Mucosa of descending colon (tissue), 3 donors: ENCODE measurements at regions not wholly inside any gene's neighbourhood (a gene's known extent, or its start where the extent isn't known, plus 50 kb on each side); places are given as distances from the start of the nearest gene placed in this dataset.

Experiments used
- ATAC-seq: fragments of 200-7000 bp; cut with Tn5 transposase; one replicate; pipeline ENCODE4 v1.9.1; 2020; ENCODE audit warnings: mild to moderate bottlenecking, moderate library complexity
- DNase-seq, 3 donors: peaks; one replicate each; pipeline ENCODE4 v3.0.0-alpha.2; 2020
- H3K36me3 ChIP-seq: fragments of 200-600 bp; one replicate; pipeline ENCODE4 v1.8.0; 2021; ENCODE audit warnings: low read depth, mild to moderate bottlenecking
- H3K4me1 ChIP-seq: fragments of 200-600 bp; one replicate; pipeline ENCODE4 v1.8.0; 2021; ENCODE audit warnings: low read depth, mild to moderate bottlenecking
- H3K4me3 ChIP-seq: fragments of 200-600 bp; one replicate; pipeline ENCODE4 v1.8.0; 2021; ENCODE audit warnings: mild to moderate bottlenecking
- H3K9me3 ChIP-seq: fragments of 200-600 bp; one replicate; pipeline ENCODE4 v1.8.0; 2021; ENCODE audit warnings: mild to moderate bottlenecking
- CTCF ChIP-seq: fragments of 200-600 bp; IDR thresholded peaks from one replicate; pipeline ENCODE4 v1.8.0; 2022; ENCODE audit warnings: antibody characterized with exemption, mild to moderate bottlenecking
- intact Hi-C, 2 donors: fragments of 100-400 bp; cut with DNase I in 1 of 2; cut with micrococcal nuclease in 1 of 2; formaldehyde crosslinking; loops; one replicate each; pipeline versions ENCODE4 v1.11.0 to v1.11.1; 2022; cut with DNase I, micrococcal nuclease
- donor health status: DM: no; HTN: no; CAD: no; lungs with moderate emphysema.
- donor health status: DM: no; HTN: no; CAD: no.
- donor health status: DM: no; HTN: yes; CAD: no.

- Histone ChIP-seq H3K9me3 (no peaks in the 10 kb centered on the region), H3K4me3 (no peak overlapping the region), H3K36me3 (no peaks in the 10 kb centered on the region), H3K4me1 (no peaks in the 10 kb centered on the region)
- intact Hi-C loops = no loop called here
- no peak for DNase-seq
- TF ChIP-seq CTCF = no peak
- ATAC-seq = no peak
Measured at GRCh38 chr10:120095875-120096274, 203.3 kb downstream of the SEC23IP start.

- intact Hi-C loops = no loop called here
- Histone ChIP-seq H3K4me1 (no peaks in the 10 kb centered on the region), H3K36me3 (no peaks in the 10 kb centered on the region), H3K9me3 (no peaks in the 10 kb centered on the region), H3K4me3 (no peak overlapping the region)
- no peak for TF ChIP-seq CTCF
- DNase-seq (no peak), ATAC-seq (no peak)
Measured at GRCh38 chr10:120097766-120098165, 205.2 kb downstream of the SEC23IP start.

GRCh38 chr10:120098232-120098930 is 205.9 kb downstream of the SEC23IP start:
- intact Hi-C loops = no loop called here
- DNase-seq = no peak
- H3K36me3 ChIP-seq = no peaks in the 10 kb centered on the region
- no peaks in the 10 kb centered on the region for H3K9me3 ChIP-seq
- no peak for ATAC-seq
- H3K4me3 ChIP-seq = no peak overlapping the region
- TF ChIP-seq CTCF = no peak
- no peaks in the 10 kb centered on the region for H3K4me1 ChIP-seq

- no peaks in the 10 kb centered on the region for H3K36me3 ChIP-seq
- DNase-seq (no peak), ATAC-seq (no peak)
- intact Hi-C loops = no loop called here
- no peak for TF ChIP-seq CTCF
- no peak overlapping the region for H3K4me3 ChIP-seq
- H3K9me3 ChIP-seq = no peaks in the 10 kb centered on the region
- H3K4me1 ChIP-seq = no peaks in the 10 kb centered on the region
Measured at GRCh38 chr10:120103738-120104560, 211.4 kb downstream of the SEC23IP start.

- Histone ChIP-seq H3K9me3 (no peaks in the 10 kb centered on the region), H3K4me1 (no peaks in the 10 kb centered on the region), H3K4me3 (no peak overlapping the region), H3K36me3 (no peaks in the 10 kb centered on the region)
- TF ChIP-seq CTCF = no peak
- intact Hi-C loops = no loop called here
- ATAC-seq (no peak), DNase-seq (no peak)
Measured at GRCh38 chr10:120105001-120105400, 212.5 kb downstream of the SEC23IP start.
